Islet of Langerhans (tissue), 1 donor: ENCODE measurements at regions not wholly inside any gene's neighbourhood (a gene's known extent, or its start where the extent isn't known, plus 50 kb on each side); places are given as distances from the start of the nearest gene placed in this dataset.

Experiments
- FAIRE-seq: peaks from one replicate; lab custom pipeline; 2011; peaks lifted over from hg19 to GRCh38; lab: Jason Lieb, UNC

- no peak for FAIRE-seq
These were observed 113.3 kb upstream of the RAD23B start for GRCh38 chr9:107169796-107170195.

- FAIRE-seq, result no peak
These were observed 112.3 kb upstream of the RAD23B start for GRCh38 chr9:107170801-107171200.

- FAIRE-seq, result peak; percentile 93
These were observed 110.7 kb upstream of the RAD23B start for GRCh38 chr9:107172160-107172978.

GRCh38 chr9:107172979-107173347 is 110.1 kb upstream of the RAD23B start:
- FAIRE-seq, result no peak

GRCh38 chr9:107173422-107174180 is 109.5 kb upstream of the RAD23B start:
- no peak for FAIRE-seq

- no peak for FAIRE-seq
These were observed 108.6 kb upstream of the RAD23B start for GRCh38 chr9:107174441-107174840.

- FAIRE-seq, result no peak
These were observed 108.0 kb upstream of the RAD23B start for GRCh38 chr9:107175041-107175440.

GRCh38 chr9:107175816-107176435 is 107.2 kb upstream of the RAD23B start:
- no peak for FAIRE-seq

GRCh38 chr9:107176436-107177151 is 106.5 kb upstream of the RAD23B start:
- FAIRE-seq, result no peak

- FAIRE-seq, result no peak
These were observed 105.7 kb upstream of the RAD23B start for GRCh38 chr9:107177243-107177839.

- FAIRE-seq, result no peak
These were observed 105.2 kb upstream of the RAD23B start for GRCh38 chr9:107177857-107178256.

- no peak for FAIRE-seq
These were observed 104.8 kb upstream of the RAD23B start for GRCh38 chr9:107178293-107178692.

- no peak for FAIRE-seq
These were observed 102.9 kb upstream of the RAD23B start for GRCh38 chr9:107180206-107180605.

GRCh38 chr9:107183176-107183575 is 99.9 kb upstream of the RAD23B start:
- no peak for FAIRE-seq

- no peak for FAIRE-seq
These were observed 94.7 kb upstream of the RAD23B start for GRCh38 chr9:107188376-107188775.

GRCh38 chr9:107190061-107190935 is 92.8 kb upstream of the RAD23B start:
- peak; percentile 58 for FAIRE-seq

GRCh38 chr9:107190936-107191290 is 92.2 kb upstream of the RAD23B start:
- no peak for FAIRE-seq

- no peak for FAIRE-seq
These were observed 89.8 kb upstream of the RAD23B start for GRCh38 chr9:107193251-107193650.

- no peak for FAIRE-seq
These were observed 84.4 kb upstream of the RAD23B start for GRCh38 chr9:107198718-107199117.

GRCh38 chr9:107208121-107208520 is 75.0 kb upstream of the RAD23B start:
- no peak for FAIRE-seq

GRCh38 chr9:107210775-107211174 is 72.3 kb upstream of the RAD23B start:
- FAIRE-seq, result no peak
